GM19463 (cell line): ENCODE measurements at regions not wholly inside any gene's neighbourhood (a gene's known extent, or its start where the extent isn't known, plus 50 kb on each side); places are given as distances from the start of the nearest gene placed in this dataset.
"Not testable (repeated sequence)": the region's sequence is repeated elsewhere in the genome, so short reads cannot be mapped to it uniquely, and the experiment has no call there.

Source experiments
- ATAC-seq: cut with Tn5 transposase; IDR thresholded peaks from one replicate; pipeline ENCODE4 v1.9.1; 2021; ENCODE audit warnings: mild to moderate bottlenecking, moderate library complexity; ENCODE audit not compliant: unreplicated experiment

GRCh38 chr1:148679050-148679786, 69.4 kb upstream of the NUDT4B start:
- ATAC-seq = not testable (repeated sequence)

GRCh38 chr1:148679787-148680326, 68.7 kb upstream of the NUDT4B start:
- peak; percentile 69 for ATAC-seq

GRCh38 chr1:148686735-148687134, 61.8 kb upstream of the NUDT4B start:
- not testable (repeated sequence) for ATAC-seq

GRCh38 chr1:148687376-148687775, 61.2 kb upstream of the NUDT4B start:
- ATAC-seq = not testable (repeated sequence)
